ENCODE measurements at regions not wholly inside any gene's neighbourhood (a gene's known extent, or its start where the extent isn't known, plus 50 kb on each side); places are given as distances from the start of the nearest gene placed in this dataset.
"Not testable (repeated sequence)": the region's sequence is repeated elsewhere in the genome, so short reads cannot be mapped to it uniquely, and the experiment has no call there.

GRCh38 chr6:44040786-44041185, 86.5 kb downstream of the MRPL14 start:
- Histone ChIP-seq H3K36me3 (no peaks in the 10 kb centered on the region), H3K9me3 (replicated peaks in 1 of 11) (no peaks in the 10 kb centered on the region), H3K27ac (peak overlapping the region in 4 of 11 experiments; percentile 4 to 29 (median 19); a peak in 2 of 22 replicates), H3K4me1 (peaks cover 37 to 82% (median 68%) of the 10 kb centered on the region in 10 experiments), H3K4me2 (peak overlapping the region in 5 of 11 experiments; percentile 53 to 98 (median 94); a peak in 10 of 22 replicates), H3K4me3 (no peak overlapping the region), H3K27me3 (no peaks in the 10 kb centered on the region), H3K9ac (no peak overlapping the region), H4K20me1 (no peaks in the 10 kb centered on the region)
- no peak for TF ChIP-seq Cebpa-rat (IDR thresholded peaks at IDR 0.05)

DNA sequence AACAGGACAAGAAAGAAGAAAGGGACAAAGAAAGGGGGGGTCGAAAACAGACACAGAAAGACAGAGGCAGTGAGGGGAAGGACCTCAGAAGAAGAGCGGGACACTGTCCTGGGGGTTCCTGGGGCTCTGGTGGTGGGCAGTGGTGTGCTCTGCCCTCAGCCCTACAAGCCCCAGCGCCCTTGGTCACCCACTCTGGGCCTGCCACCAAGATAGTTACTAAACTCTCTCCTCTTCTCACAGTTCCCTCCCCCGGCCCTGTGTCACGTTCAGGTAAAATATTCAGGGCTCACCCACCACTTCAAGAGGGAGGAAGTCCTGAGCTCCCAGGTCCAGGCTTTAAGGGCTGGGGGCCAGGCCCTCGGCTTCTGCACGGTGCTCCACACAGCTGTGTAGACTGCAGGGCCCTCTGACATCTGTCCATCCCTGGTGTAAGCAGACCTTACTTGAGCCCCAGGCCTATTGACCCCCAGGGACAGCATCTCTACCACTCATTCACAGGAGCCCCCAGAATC, 87.4 kb downstream of the MRPL14 start:
- Histone ChIP-seq H3K4me2 (peak overlapping the region in 5 of 11 experiments; percentile 52 to 98 (median 94); a peak in 10 of 22 replicates), H3K27me3 (no peaks in the 10 kb centered on the region), H3K4me3 (no peak overlapping the region), H4K20me1 (no peaks in the 10 kb centered on the region), H3K9me3 (replicated peaks in 1 of 11) (no peaks in the 10 kb centered on the region), H3K27ac (peak overlapping the region in 5 of 11 experiments; percentile 10 to 47 (median 23); a peak in 6 of 22 replicates), H3K36me3 (no peaks in the 10 kb centered on the region), H3K4me1 (peaks cover 46 to 91% (median 77%) of the 10 kb centered on the region in 10 experiments), H3K9ac (0 out of 22 replicates have a peak overlapping the region, but pooled peaks of 2 of the 11 experiments have one; percentile 8)
- TF ChIP-seq Cebpa-rat (IDR thresholded peaks at IDR 0.05), result no peak

DNA sequence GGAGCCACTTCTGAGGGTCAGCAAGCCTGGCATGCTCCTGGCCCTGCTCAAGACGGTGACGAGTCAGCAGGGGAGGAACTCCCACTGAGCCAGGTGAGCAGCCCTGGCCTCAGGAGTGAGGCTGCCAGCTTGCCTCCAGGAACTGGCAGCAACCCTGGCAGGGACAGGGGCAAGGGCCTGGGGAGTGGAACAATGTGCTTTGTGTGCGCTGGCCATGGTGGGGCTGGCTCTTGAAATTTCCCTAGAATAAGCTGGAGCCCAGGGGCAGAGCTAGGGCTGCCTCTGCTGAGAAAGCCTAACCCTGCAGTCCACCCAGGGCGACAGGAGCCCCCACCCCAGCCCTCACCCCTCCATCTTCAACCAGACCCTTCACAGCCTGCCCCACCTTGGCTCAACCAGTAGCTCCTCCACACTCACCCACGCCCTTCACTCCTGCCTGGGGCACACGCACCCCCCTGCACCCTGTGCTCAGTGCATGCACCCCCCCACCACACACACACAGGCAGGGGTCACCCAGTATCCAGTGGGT, 88.0 kb downstream of the MRPL14 start:
- peaks cover 53 to 97% (median 83%) of the 10 kb centered on the region in 10 experiments for H3K4me1 ChIP-seq
- H3K27ac ChIP-seq, result peak overlapping the region in 4 of 11 experiments; percentile 15 to 47 (median 24); a peak in 2 of 22 replicates

GRCh38 chr6:44038543-44039065, 88.6 kb downstream of the MRPL14 start:
- Histone ChIP-seq H3K27ac (peak overlapping the region in 4 of 11 experiments; percentile 15 to 74 (median 58); a peak in 6 of 22 replicates), H3K4me2 (peak overlapping the region in 5 of 11 experiments; percentile 87 to 99 (median 96); a peak in 7 of 22 replicates), H3K9ac (no peak overlapping the region), H3K9me3 (replicated peaks in 1 of 11) (no peaks in the 10 kb centered on the region), H4K20me1 (no peaks in the 10 kb centered on the region), H3K27me3 (no peaks in the 10 kb centered on the region), H3K4me1 (peaks cover 57 to 100% (median 88%) of the 10 kb centered on the region in 10 experiments), H3K36me3 (no peaks in the 10 kb centered on the region), H3K4me3 (no peak overlapping the region)
- TF ChIP-seq Cebpa-rat (IDR thresholded peaks at IDR 0.05), result no peak

More for the DNA sequence above, 88.0 kb downstream of the MRPL14 start:
- Histone ChIP-seq H3K9me3 (replicated peaks in 1 of 11) (no peaks in the 10 kb centered on the region), H3K4me3 (no peak overlapping the region), H3K36me3 (no peaks in the 10 kb centered on the region), H4K20me1 (no peaks in the 10 kb centered on the region), H3K4me2 (peak overlapping the region in 5 of 11 experiments; percentile 7 to 98 (median 94); a peak in 7 of 22 replicates), H3K27me3 (no peaks in the 10 kb centered on the region), H3K9ac (no peak overlapping the region)
- TF ChIP-seq Cebpa-rat (IDR thresholded peaks at IDR 0.05), result no peak

GRCh38 chr6:44037847-44038542, 89.3 kb downstream of the MRPL14 start:
- no peak for TF ChIP-seq Cebpa-rat (IDR thresholded peaks at IDR 0.05)
- H3K9ac ChIP-seq, result no peak overlapping the region
- no peaks in the 10 kb centered on the region for H4K20me1 ChIP-seq
- no peaks in the 10 kb centered on the region for H3K36me3 ChIP-seq
- peak overlapping the region in 3 of 11 experiments; percentile 70 to 76 (median 74); a peak in 6 of 22 replicates for H3K27ac ChIP-seq
- no peak overlapping the region for H3K4me3 ChIP-seq
- no peaks in the 10 kb centered on the region for H3K27me3 ChIP-seq
- H3K4me2 ChIP-seq, result peak overlapping the region in 8 of 11 experiments; percentile 80 to 99 (median 92); a peak in 14 of 22 replicates
- H3K9me3 ChIP-seq (replicated peaks in 1 of 11), result no peaks in the 10 kb centered on the region
- H3K4me1 ChIP-seq, result peaks cover 52 to 100% (median 85%) of the 10 kb centered on the region in 10 experiments

DNA sequence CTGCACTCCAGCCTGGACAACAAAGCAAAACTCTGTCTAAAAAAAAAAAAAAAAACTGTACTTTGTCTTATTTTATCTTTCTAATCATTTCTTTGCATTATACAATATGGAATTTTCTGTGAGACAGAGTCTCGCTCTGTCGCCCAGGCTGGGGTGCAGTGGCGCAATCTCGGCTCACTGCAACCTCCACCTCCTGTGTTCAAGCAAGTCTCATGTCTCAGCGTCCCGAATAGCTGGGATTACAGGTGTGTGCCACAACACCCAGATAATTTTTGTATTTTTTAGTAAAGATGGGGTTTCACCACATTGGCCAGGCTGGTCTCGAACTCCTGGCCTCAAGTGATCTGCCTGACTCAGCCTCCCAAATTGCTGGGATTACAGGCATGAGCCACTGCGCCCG, 90.0 kb downstream of the MRPL14 start:
- not testable (repeated sequence) for H3K27me3 ChIP-seq; H3K9me3 ChIP-seq (replicated peaks in 1 of 11)
- H3K27ac ChIP-seq, result peak overlapping the region in 9 of 11 experiments; percentile 16 to 76 (median 70); a peak in 11 of 22 replicates

DNA sequence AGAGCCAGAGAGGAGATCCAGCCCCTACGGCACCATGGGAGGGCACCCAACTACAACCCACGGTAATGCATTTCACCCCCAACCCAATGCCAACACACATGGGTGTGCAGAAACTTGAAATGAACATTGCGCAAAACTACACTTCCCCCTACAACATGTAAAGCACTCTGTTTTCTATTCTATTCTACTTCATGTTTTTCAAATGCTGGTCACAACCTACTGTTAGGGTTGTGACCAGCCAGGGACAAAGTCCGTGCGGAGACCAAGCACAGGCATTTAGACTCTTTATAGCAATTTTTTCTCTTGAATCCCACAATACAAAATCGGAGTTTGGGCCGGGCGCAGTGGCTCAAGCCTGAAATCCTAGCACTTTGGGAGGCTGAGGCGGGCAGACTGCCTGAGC, 90.6 kb downstream of the MRPL14 start:
- Histone ChIP-seq H3K27me3 (no peaks in the 10 kb centered on the region), H3K4me1 (peaks cover 41 to 90% (median 73%) of the 10 kb centered on the region in 10 experiments), H3K4me2 (peak overlapping the region; percentile 80 to 99 (median 92)), H3K9me3 (replicated peaks in 1 of 11) (no peaks in the 10 kb centered on the region), H3K27ac (peak overlapping the region in 10 of 11 experiments; percentile 54 to 76 (median 71); a peak in 20 of 22 replicates), H3K36me3 (no peaks in the 10 kb centered on the region), H3K9ac (peak overlapping the region in 6 of 11 experiments; percentile 36 to 55 (median 46); a peak in 5 of 22 replicates), H3K4me3 (peak overlapping the region in 1 of 10 experiments; percentile 17; a peak in 2 of 20 replicates), H4K20me1 (no peaks in the 10 kb centered on the region)
- TF ChIP-seq Cebpa-rat (IDR thresholded peaks at IDR 0.05), result peak in 9 of 11 experiments; percentile 16 to 85 (median 53); a peak in 11 of 22 replicates

More for the DNA sequence above, 90.0 kb downstream of the MRPL14 start:
- peaks cover 45 to 95% (median 78%) of the 10 kb centered on the region in 10 experiments for H3K4me1 ChIP-seq
- H3K4me3 ChIP-seq, H4K20me1 ChIP-seq, H3K36me3 ChIP-seq: not testable (repeated sequence)
- H3K9ac ChIP-seq, result peak overlapping the region in 1 of 11 experiments; percentile 30; a peak in 1 of 22 replicates
- peak overlapping the region in 10 of 11 experiments; percentile 80 to 99 (median 92); a peak in 20 of 22 replicates for H3K4me2 ChIP-seq

DNA sequence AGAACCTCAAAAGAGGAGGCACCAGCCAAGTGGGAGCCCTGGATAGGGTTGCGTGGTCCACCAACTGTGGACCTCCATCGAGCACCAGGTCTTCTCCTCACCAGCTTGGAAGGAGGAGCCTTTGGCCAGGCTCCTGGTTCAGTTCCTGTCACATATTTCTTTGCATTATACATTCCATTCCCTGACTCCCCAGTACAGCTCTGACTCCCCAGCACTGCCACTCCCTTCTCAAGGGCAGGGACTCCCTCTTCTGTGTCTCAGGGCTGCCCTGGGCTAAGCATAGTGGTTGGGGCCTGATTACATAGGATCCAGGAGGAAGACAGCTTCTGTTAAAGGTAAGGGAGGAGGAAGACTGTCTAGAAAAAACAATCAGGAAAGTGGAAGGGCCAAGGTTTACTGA, 91.1 kb downstream of the MRPL14 start:
- Histone ChIP-seq H3K27me3 (no peaks in the 10 kb centered on the region), H3K4me2 (peak overlapping the region; percentile 80 to 99 (median 92))

More for the DNA sequence above, 91.1 kb downstream of the MRPL14 start:
- H3K4me3 ChIP-seq, result peak overlapping the region in 2 of 10 experiments; percentile 17 to 20; a peak in 3 of 20 replicates
- peak overlapping the region in 10 of 11 experiments; percentile 54 to 76 (median 71); a peak in 20 of 22 replicates for H3K27ac ChIP-seq
- no peaks in the 10 kb centered on the region for H3K9me3 ChIP-seq (replicated peaks in 1 of 11)
- H3K36me3 ChIP-seq, result no peaks in the 10 kb centered on the region
- H3K4me1 ChIP-seq, result peaks cover 36 to 84% (median 68%) of the 10 kb centered on the region in 10 experiments
- no peak for TF ChIP-seq Cebpa-rat (IDR thresholded peaks at IDR 0.05)
- no peaks in the 10 kb centered on the region for H4K20me1 ChIP-seq
- H3K9ac ChIP-seq, result peak overlapping the region in 9 of 11 experiments; percentile 6 to 55 (median 43); a peak in 13 of 22 replicates

Data from BLaER1 treated with 17β-estradiol and CSF1 and Interleukin-3, amounts not matched to agents 10 nM and 100 nM (cell line).